ENCODE measurements at regions not wholly inside any gene's neighbourhood (a gene's known extent, or its start where the extent isn't known, plus 50 kb on each side); places are given as distances from the start of the nearest gene placed in this dataset.
A peak's percentile ranks its signal among the peaks of the same experiment; 100 is the strongest.
"Not testable (repeated sequence)": the region's sequence is repeated elsewhere in the genome, so short reads cannot be mapped to it uniquely, and the experiment has no call there.

- no peak for DNase-seq (ENCODE audit: low read depth, low spot score)
- in situ Hi-C loops (cut with HindIII; ENCODE audit: low pct_unique_long_range_greater_than_20kb, low sequenced_read_pairs) = no loop called here
These were observed 502.1 kb downstream of the NFIB start for GRCh38 chr9:13811876-13812275.

GRCh38 chr9:13810510-13810909, 503.4 kb downstream of the NFIB start:
- in situ Hi-C loops (cut with HindIII; ENCODE audit: low pct_unique_long_range_greater_than_20kb, low sequenced_read_pairs) = no loop called here
- no peak for DNase-seq (ENCODE audit: low read depth, low spot score)

- in situ Hi-C loops (cut with HindIII; ENCODE audit: low pct_unique_long_range_greater_than_20kb, low sequenced_read_pairs) = no loop called here
- no peak for DNase-seq (ENCODE audit: low read depth, low spot score)
These were observed 504.5 kb downstream of the NFIB start for GRCh38 chr9:13809401-13809800.

- DNase-seq (ENCODE audit: low read depth, low spot score) = no peak
- in situ Hi-C loops (cut with HindIII; ENCODE audit: low pct_unique_long_range_greater_than_20kb, low sequenced_read_pairs) = no loop called here
These were observed 506.8 kb downstream of the NFIB start for GRCh38 chr9:13807118-13807517.

GRCh38 chr9:13806714-13807113, 507.2 kb downstream of the NFIB start:
- in situ Hi-C loops (cut with HindIII; ENCODE audit: low pct_unique_long_range_greater_than_20kb, low sequenced_read_pairs) = no loop called here
- no peak for DNase-seq (ENCODE audit: low read depth, low spot score)

GRCh38 chr9:13805546-13805945, 508.4 kb downstream of the NFIB start:
- in situ Hi-C loops (cut with HindIII; ENCODE audit: low pct_unique_long_range_greater_than_20kb, low sequenced_read_pairs) = no loop called here
- DNase-seq (ENCODE audit: low read depth, low spot score) = no peak

- in situ Hi-C loops (cut with HindIII; ENCODE audit: low pct_unique_long_range_greater_than_20kb, low sequenced_read_pairs) = no loop called here
- no peak for DNase-seq (ENCODE audit: low read depth, low spot score)
These were observed 509.4 kb downstream of the NFIB start for GRCh38 chr9:13804532-13804931.

GRCh38 chr9:13800776-13801175, 513.2 kb downstream of the NFIB start:
- in situ Hi-C loops (cut with HindIII; ENCODE audit: low pct_unique_long_range_greater_than_20kb, low sequenced_read_pairs) = no loop called here
- DNase-seq (ENCODE audit: low read depth, low spot score) = no peak

GRCh38 chr9:13797701-13798100, 516.2 kb downstream of the NFIB start:
- in situ Hi-C loops (cut with HindIII; ENCODE audit: low pct_unique_long_range_greater_than_20kb, low sequenced_read_pairs); DNase-seq (ENCODE audit: low read depth, low spot score): not testable (repeated sequence)

GRCh38 chr9:13791816-13792215, 512.3 kb upstream of the MPDZ start:
- in situ Hi-C loops (cut with HindIII; ENCODE audit: low pct_unique_long_range_greater_than_20kb, low sequenced_read_pairs) = no loop called here
- no peak for DNase-seq (ENCODE audit: low read depth, low spot score)

- in situ Hi-C loops (cut with HindIII; ENCODE audit: low pct_unique_long_range_greater_than_20kb, low sequenced_read_pairs) = no loop called here
- no peak for DNase-seq (ENCODE audit: low read depth, low spot score)
These were observed 510.6 kb upstream of the MPDZ start for GRCh38 chr9:13790055-13790454.

- peak; percentile 47 for DNase-seq (ENCODE audit: low read depth, low spot score)
- in situ Hi-C loops (cut with HindIII; ENCODE audit: low pct_unique_long_range_greater_than_20kb, low sequenced_read_pairs) = no loop called here
These were observed 507.8 kb upstream of the MPDZ start for GRCh38 chr9:13787234-13787833.

GRCh38 chr9:13786711-13787110, 507.2 kb upstream of the MPDZ start:
- in situ Hi-C loops (cut with HindIII; ENCODE audit: low pct_unique_long_range_greater_than_20kb, low sequenced_read_pairs) = no loop called here
- no peak for DNase-seq (ENCODE audit: low read depth, low spot score)

- in situ Hi-C loops (cut with HindIII; ENCODE audit: low pct_unique_long_range_greater_than_20kb, low sequenced_read_pairs) = no loop called here
- no peak for DNase-seq (ENCODE audit: low read depth, low spot score)
These were observed 506.6 kb upstream of the MPDZ start for GRCh38 chr9:13786131-13786530.

GRCh38 chr9:13779106-13779505, 499.6 kb upstream of the MPDZ start:
- no peak for DNase-seq (ENCODE audit: low read depth, low spot score)
- in situ Hi-C loops (cut with HindIII; ENCODE audit: low pct_unique_long_range_greater_than_20kb, low sequenced_read_pairs) = no loop called here

- no peak for DNase-seq (ENCODE audit: low read depth, low spot score)
These were observed 499.1 kb upstream of the MPDZ start for GRCh38 chr9:13778631-13779030.

GRCh38 chr9:13770956-13771355, 491.5 kb upstream of the MPDZ start:
- in situ Hi-C loops (cut with HindIII; ENCODE audit: low pct_unique_long_range_greater_than_20kb, low sequenced_read_pairs) = no loop called here
- DNase-seq (ENCODE audit: low read depth, low spot score) = no peak

More at GRCh38 chr9:13778631-13779030, 499.1 kb upstream of the MPDZ start:
- in situ Hi-C loops (cut with HindIII; ENCODE audit: low pct_unique_long_range_greater_than_20kb, low sequenced_read_pairs) = no loop called here

GRCh38 chr9:13769641-13770040, 490.1 kb upstream of the MPDZ start:
- in situ Hi-C loops (cut with HindIII; ENCODE audit: low pct_unique_long_range_greater_than_20kb, low sequenced_read_pairs) = no loop called here
- DNase-seq (ENCODE audit: low read depth, low spot score) = no peak

GRCh38 chr9:13769006-13769405, 489.5 kb upstream of the MPDZ start:
- in situ Hi-C loops (cut with HindIII; ENCODE audit: low pct_unique_long_range_greater_than_20kb, low sequenced_read_pairs) = no loop called here
- DNase-seq (ENCODE audit: low read depth, low spot score) = no peak

GRCh38 chr9:13762209-13762608, 482.7 kb upstream of the MPDZ start:
- DNase-seq (ENCODE audit: low read depth, low spot score) = no peak

More at GRCh38 chr9:13762209-13762608, 482.7 kb upstream of the MPDZ start:
- in situ Hi-C loops (cut with HindIII; ENCODE audit: low pct_unique_long_range_greater_than_20kb, low sequenced_read_pairs) = no loop called here
